ENCODE measurements at regions not wholly inside any gene's neighbourhood (a gene's known extent, or its start where the extent isn't known, plus 50 kb on each side); places are given as distances from the start of the nearest gene placed in this dataset.
"Not testable (repeated sequence)": the region's sequence is repeated elsewhere in the genome, so short reads cannot be mapped to it uniquely, and the experiment has no call there.

- TF ChIP-seq CTCF (IDR thresholded peaks at IDR 0.05; ENCODE audit: borderline replicate concordance, extremely low read depth, insufficient read depth): no peak
- Histone ChIP-seq H3K9ac (ENCODE audit: low read length in 3 of 3) (peak overlapping the region in 1 of 3 donors; percentile 24), H3K36me3 (ENCODE audit: control insufficient read depth in 2 of 3, insufficient read depth in 3 of 3, low read length in 3 of 3) (no peaks in the 10 kb centered on the region), H3K27me3 (ENCODE audit: control insufficient read depth, insufficient read depth, low read length) (no peaks in the 10 kb centered on the region), H3K27ac (ENCODE audit: low read depth in 2 of 2, low read length in 2 of 2) (peak overlapping the region; percentile 7 to 28), H3K4me1 (ENCODE audit: control insufficient read depth in 2 of 3, insufficient read depth in 2 of 3, low read depth in 1 of 3, low read length in 3 of 3) (peaks cover 0 to 4% (median 0%) of the 10 kb centered on the region in 3 donors), H3K4me3 (ENCODE audit: low read length in 3 of 3) (peak overlapping the region in 1 of 3 donors; percentile 12), H3K9me3 (ENCODE audit: control insufficient read depth in 2 of 3, insufficient read depth in 1 of 3, low read length in 3 of 3) (no peaks in the 10 kb centered on the region)
- intact Hi-C loops (cut with DNase I): no loop called here
- FAIRE-seq (no peak), DNase-seq (peak in 1 of 5 donors; percentile 37)
Observed at GRCh38 chr6:119830494-119831295, 481.1 kb upstream of the MAN1A1 start.

GRCh38 chr6:119830069-119830468, 480.5 kb upstream of the MAN1A1 start:
- H3K27me3 ChIP-seq (ENCODE audit: control insufficient read depth, insufficient read depth, low read length): no peaks in the 10 kb centered on the region
- DNase-seq: no peak

GRCh38 chr6:119829499-119829898, 479.9 kb upstream of the MAN1A1 start:
- H3K4me3 ChIP-seq (ENCODE audit: low read length in 3 of 3); H3K4me1 ChIP-seq (ENCODE audit: control insufficient read depth in 2 of 3, insufficient read depth in 2 of 3, low read depth in 1 of 3, low read length in 3 of 3); H3K27ac ChIP-seq (ENCODE audit: low read depth in 2 of 2, low read length in 2 of 2); FAIRE-seq; intact Hi-C loops (cut with DNase I); H3K9me3 ChIP-seq (ENCODE audit: control insufficient read depth in 2 of 3, insufficient read depth in 1 of 3, low read length in 3 of 3); H3K27me3 ChIP-seq (ENCODE audit: control insufficient read depth, insufficient read depth, low read length); H3K9ac ChIP-seq (ENCODE audit: low read length in 3 of 3); DNase-seq; H3K36me3 ChIP-seq (ENCODE audit: control insufficient read depth in 2 of 3, insufficient read depth in 3 of 3, low read length in 3 of 3): not testable (repeated sequence)

More at GRCh38 chr6:119830069-119830468, 480.5 kb upstream of the MAN1A1 start:
- no peak for FAIRE-seq
- Histone ChIP-seq H3K27ac (ENCODE audit: low read depth in 2 of 2, low read length in 2 of 2) (no peak overlapping the region), H3K36me3 (ENCODE audit: control insufficient read depth in 2 of 3, insufficient read depth in 3 of 3, low read length in 3 of 3) (no peaks in the 10 kb centered on the region), H3K9ac (ENCODE audit: low read length in 3 of 3) (no peak overlapping the region), H3K4me3 (ENCODE audit: low read length in 3 of 3) (no peak overlapping the region), H3K4me1 (ENCODE audit: control insufficient read depth in 2 of 3, insufficient read depth in 2 of 3, low read depth in 1 of 3, low read length in 3 of 3) (peaks cover 0 to 4% (median 0%) of the 10 kb centered on the region in 3 donors), H3K9me3 (ENCODE audit: control insufficient read depth in 2 of 3, insufficient read depth in 1 of 3, low read length in 3 of 3) (no peaks in the 10 kb centered on the region)
- intact Hi-C loops (cut with DNase I): no loop called here
- TF ChIP-seq CTCF (IDR thresholded peaks at IDR 0.05; ENCODE audit: borderline replicate concordance, extremely low read depth, insufficient read depth): no peak

- FAIRE-seq: no peak
- no peak overlapping the region for H3K9ac ChIP-seq (ENCODE audit: low read length in 3 of 3)
Observed at GRCh38 chr6:119829006-119829405, 479.4 kb upstream of the MAN1A1 start.

More at GRCh38 chr6:119829006-119829405, 479.4 kb upstream of the MAN1A1 start:
- intact Hi-C loops (cut with DNase I): no loop called here
- TF ChIP-seq CTCF (IDR thresholded peaks at IDR 0.05; ENCODE audit: borderline replicate concordance, extremely low read depth, insufficient read depth): no peak
- H3K27ac ChIP-seq (ENCODE audit: low read depth in 2 of 2, low read length in 2 of 2): no peak overlapping the region
- H3K4me1 ChIP-seq (ENCODE audit: control insufficient read depth in 2 of 3, insufficient read depth in 2 of 3, low read depth in 1 of 3, low read length in 3 of 3): peaks cover 0 to 4% (median 0%) of the 10 kb centered on the region in 3 donors
- no peak overlapping the region for H3K4me3 ChIP-seq (ENCODE audit: low read length in 3 of 3)
- no peaks in the 10 kb centered on the region for H3K9me3 ChIP-seq (ENCODE audit: control insufficient read depth in 2 of 3, insufficient read depth in 1 of 3, low read length in 3 of 3)
- DNase-seq: no peak
- H3K36me3 ChIP-seq (ENCODE audit: control insufficient read depth in 2 of 3, insufficient read depth in 3 of 3, low read length in 3 of 3): no peaks in the 10 kb centered on the region
- H3K27me3 ChIP-seq (ENCODE audit: control insufficient read depth, insufficient read depth, low read length): no peaks in the 10 kb centered on the region

Measured in kidney (tissue), 13 donors.